Activated effector memory CD4-positive, alpha-beta T cell treated with Interleukin-2 at 50 U/mL for 16 hours (primary cell): ENCODE measurements at regions not wholly inside any gene's neighbourhood (a gene's known extent, or its start where the extent isn't known, plus 50 kb on each side); places are given as distances from the start of the nearest gene placed in this dataset.
"Not testable (repeated sequence)": the region's sequence is repeated elsewhere in the genome, so short reads cannot be mapped to it uniquely, and the experiment has no call there.

Experiments used
- DNase-seq: peaks from one replicate; pipeline ENCODE4 v3.0.0-alpha.2; 2020

GRCh38 chr1:239951511-239952140 lies 140.1 kb upstream of the FMN2 start:
- DNase-seq = no peak

GRCh38 chr1:239952348-239953308 lies 139.1 kb upstream of the FMN2 start:
- DNase-seq = no peak

- DNase-seq = no peak
These were observed 136.8 kb upstream of the FMN2 start for GRCh38 chr1:239954836-239955235.

DNA sequence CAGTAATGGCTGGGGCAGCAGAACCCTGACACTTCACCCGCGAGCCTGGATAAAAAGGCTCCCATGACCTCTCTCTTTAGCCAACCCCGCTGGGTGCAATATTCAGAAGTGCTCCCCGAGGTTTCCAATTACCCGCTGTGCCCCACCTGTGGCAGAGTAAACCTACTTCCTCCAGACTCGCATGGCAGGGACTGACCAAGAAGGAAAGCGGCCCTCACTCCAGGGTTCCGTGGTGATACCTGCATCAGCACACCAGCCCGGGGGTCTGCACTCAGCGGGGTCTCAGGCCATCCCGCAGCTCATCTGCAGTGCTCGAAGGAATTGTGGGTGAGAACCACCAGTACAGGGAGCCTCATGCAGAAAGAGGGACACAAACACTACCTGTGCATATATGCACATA lies 136.3 kb upstream of the FMN2 start:
- no peak for DNase-seq

DNA sequence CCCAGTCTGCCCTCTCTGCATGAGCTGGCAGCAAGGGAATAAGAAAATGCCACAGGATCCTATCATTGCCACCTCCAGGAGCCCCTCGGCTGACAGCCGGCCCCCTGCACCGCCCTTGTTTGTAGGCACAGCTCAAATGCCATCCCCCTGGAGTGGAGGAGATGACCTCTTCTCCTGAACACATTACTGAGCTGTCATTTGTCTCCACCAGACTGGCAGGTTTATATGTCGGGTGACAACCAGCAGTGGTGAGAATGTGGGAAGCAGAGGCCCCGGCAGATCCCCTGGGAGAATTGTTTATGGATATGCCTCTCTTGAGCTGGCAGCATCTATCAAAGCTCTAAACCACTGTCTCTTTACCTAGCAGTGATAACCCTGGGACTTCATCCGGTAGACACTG lies 135.4 kb upstream of the FMN2 start:
- DNase-seq = no peak

DNA sequence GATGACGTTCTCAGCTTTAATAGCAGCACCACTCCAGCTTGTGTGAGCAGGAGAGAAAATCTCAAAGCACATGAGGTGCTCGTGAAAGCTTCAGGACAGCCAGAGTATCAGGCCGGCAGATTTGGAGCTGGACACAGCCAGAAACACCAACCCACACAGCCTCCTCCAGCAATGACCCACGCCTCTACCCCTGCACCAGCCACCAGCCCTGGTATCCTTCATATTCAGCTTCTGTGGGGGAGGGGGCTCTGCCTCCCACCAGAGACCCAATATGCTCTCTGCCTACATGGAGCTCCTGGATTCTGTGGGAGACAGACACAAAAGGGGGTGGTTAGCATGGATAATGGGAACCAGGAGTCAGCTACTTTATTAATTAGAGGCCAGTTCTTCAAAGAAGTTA lies 133.6 kb upstream of the FMN2 start:
- no peak for DNase-seq

GRCh38 chr1:239960366-239960765 lies 131.3 kb upstream of the FMN2 start:
- no peak for DNase-seq

- no peak for DNase-seq
These were observed 127.8 kb upstream of the FMN2 start for GRCh38 chr1:239963856-239964255.

GRCh38 chr1:239976130-239976968 lies 115.3 kb upstream of the FMN2 start:
- peak; percentile 1 for DNase-seq

DNA sequence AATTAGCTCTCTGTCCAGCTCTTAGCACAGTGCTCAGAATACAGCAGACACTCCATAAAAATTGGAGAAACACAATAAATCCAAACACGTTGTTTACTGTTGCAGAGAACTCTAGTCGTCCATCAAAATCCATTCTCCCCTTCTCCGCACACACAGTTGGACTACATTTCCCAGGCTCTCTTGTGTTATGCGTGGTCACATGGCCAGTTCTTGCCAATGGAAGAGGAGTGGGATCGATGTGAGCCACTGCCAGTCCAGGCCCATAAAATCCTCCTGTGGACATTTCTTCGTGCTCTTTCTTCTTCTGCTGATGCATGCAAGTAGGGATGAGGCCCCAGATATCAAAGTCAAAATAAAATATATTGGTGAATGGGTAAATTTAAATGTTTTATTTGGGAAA lies 114.3 kb upstream of the FMN2 start:
- DNase-seq = no peak

DNA sequence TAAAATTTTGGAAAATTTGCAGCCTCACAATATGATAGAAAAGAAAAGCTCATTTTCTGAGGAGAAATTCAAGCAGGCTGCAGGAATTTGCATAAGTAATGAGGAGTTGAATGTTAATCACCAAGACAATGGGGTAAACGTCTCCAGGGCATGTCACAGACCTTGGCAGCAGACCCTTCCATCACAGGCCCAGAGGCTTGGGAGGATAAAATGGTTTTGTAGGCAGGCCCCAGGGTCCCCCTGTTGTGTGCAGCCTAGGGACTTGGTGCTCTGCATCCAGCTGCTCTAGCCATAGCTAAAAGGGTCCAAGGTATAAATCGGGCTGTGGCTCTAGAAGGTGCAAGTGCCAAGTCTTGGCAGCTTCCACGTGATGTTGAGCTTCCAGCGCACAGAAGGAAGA lies 112.2 kb upstream of the FMN2 start:
- no peak for DNase-seq

GRCh38 chr1:239982762-239983161 lies 108.9 kb upstream of the FMN2 start:
- no peak for DNase-seq

DNA sequence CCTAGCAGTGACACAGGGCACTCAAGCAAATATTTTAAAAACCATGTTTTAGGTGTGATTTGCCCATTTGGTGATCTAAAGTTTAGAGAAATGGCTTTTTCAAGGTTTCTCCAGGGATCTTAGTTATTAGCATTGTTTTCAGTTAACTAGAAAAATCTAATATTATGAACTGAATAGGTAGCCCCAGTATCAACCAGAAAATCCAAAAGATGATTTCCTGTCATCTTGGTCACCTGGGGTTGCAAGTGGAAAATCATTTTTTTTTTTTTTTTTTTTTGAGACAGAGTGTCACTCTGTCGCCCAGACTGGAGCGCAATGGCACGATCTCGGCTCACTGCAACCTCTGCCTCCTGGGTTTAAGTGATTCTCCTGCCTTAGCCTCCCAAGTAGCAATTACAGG lies 106.6 kb upstream of the FMN2 start:
- no peak for DNase-seq

- DNase-seq = no peak
These were observed 104.5 kb upstream of the FMN2 start for GRCh38 chr1:239987103-239987745.

GRCh38 chr1:239989990-239990389 lies 101.7 kb upstream of the FMN2 start:
- DNase-seq = no peak

GRCh38 chr1:239992566-239992965 lies 99.1 kb upstream of the FMN2 start:
- not testable (repeated sequence) for DNase-seq

GRCh38 chr1:239993366-239993765 lies 98.3 kb upstream of the FMN2 start:
- DNase-seq = no peak

DNA sequence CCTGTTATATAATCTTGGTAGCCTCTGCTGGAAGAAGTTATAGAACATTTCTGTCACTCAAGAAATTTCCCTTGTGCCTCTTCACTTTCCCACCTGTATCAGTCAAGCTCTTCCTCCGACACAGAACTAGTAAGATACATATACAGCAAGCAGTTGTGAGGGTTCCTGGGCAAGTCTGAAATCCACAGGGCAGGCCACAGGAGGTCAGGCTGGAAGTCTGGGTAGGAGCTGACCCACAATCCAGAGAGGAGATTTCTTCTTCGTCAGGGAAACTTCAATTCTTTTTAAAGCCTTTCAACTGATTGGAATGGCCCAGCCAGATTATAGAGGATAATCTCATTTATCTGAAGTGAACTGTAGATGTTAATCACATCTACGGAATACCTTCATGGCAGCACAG lies 96.4 kb upstream of the FMN2 start:
- DNase-seq = no peak

DNA sequence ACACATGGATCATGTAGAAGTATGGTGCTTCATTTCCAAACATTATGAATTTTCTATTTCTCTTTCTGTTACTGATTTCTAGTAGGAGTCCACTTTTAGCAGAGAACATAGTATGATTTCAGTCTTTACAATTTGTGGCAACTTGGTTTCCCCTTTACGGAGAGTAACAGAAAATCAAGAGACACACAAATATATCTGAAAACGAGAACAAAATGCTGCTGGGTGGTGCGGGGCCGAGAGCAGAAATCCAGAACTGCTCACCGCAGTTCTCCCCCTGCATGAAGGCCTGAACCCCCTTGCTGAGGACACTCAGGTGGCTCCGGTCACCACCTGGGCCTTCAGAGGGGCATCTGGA lies 94.5 kb upstream of the FMN2 start:
- no peak for DNase-seq

GRCh38 chr1:239997515-239998311 lies 94.0 kb upstream of the FMN2 start:
- no peak for DNase-seq

GRCh38 chr1:239998312-239998649 lies 93.4 kb upstream of the FMN2 start:
- DNase-seq = no peak

- DNase-seq = no peak
These were observed 92.5 kb upstream of the FMN2 start for GRCh38 chr1:239999170-239999569.
